Prostate gland (tissue), 2 donors: ENCODE measurements at regions not wholly inside any gene's neighbourhood (a gene's known extent, or its start where the extent isn't known, plus 50 kb on each side); places are given as distances from the start of the nearest gene placed in this dataset.

Experiments used
- CTCF ChIP-seq, 4 experiments: fragments of 200-600 bp in 2 of 4; fragments of 450-650 bp in 2 of 4; sonication (generic) in 2 of 4; IDR thresholded peaks; 1 replicate in 3 of 4; 2 replicates in 1 of 4; pipeline ENCODE4 v1.5.1; 2016 to 2019; ENCODE audit warnings: antibody characterized with exemption in 4 of 4, mild to moderate bottlenecking in 2 of 4, moderate library complexity in 2 of 4
- POLR2A ChIP-seq: fragments of 450-650 bp; IDR thresholded peaks from one replicate; pipeline ENCODE4 v1.6.1; 2016; ENCODE audit warnings: antibody characterized with exemption, mild to moderate bottlenecking

- no peak for TF ChIP-seq CTCF (IDR thresholded peaks at IDR 0.05)
- no peak for TF ChIP-seq POLR2A
Measured at GRCh38 chr2:83837823-83838222, 621.3 kb downstream of the SUCLG1 start.
